ENCODE measurements at regions not wholly inside any gene's neighbourhood (a gene's known extent, or its start where the extent isn't known, plus 50 kb on each side); places are given as distances from the start of the nearest gene placed in this dataset.
"Not testable (repeated sequence)": the region's sequence is repeated elsewhere in the genome, so short reads cannot be mapped to it uniquely, and the experiment has no call there.

GRCh38 chrX:140092121-140092520, 126.8 kb upstream of the CXorf66 start:
- Mint-ChIP-seq H3K9me3 (no peaks in the 10 kb centered on the region), H3K4me3 (no peak overlapping the region), H3K36me3 (ENCODE audit: low read depth) (no peaks in the 10 kb centered on the region), H3K4me1 (no peaks in the 10 kb centered on the region), H3K27ac (no peak overlapping the region), H3K27me3 (peaks cover 14% of the 10 kb centered on the region)
- ATAC-seq, result no peak
- no peak for DNase-seq

- Mint-ChIP-seq H3K36me3 (ENCODE audit: low read depth) (no peaks in the 10 kb centered on the region), H3K4me3 (no peak overlapping the region), H3K9me3 (no peaks in the 10 kb centered on the region), H3K27me3 (peaks cover 17% of the 10 kb centered on the region), H3K4me1 (no peaks in the 10 kb centered on the region), H3K27ac (no peak overlapping the region)
- peak; percentile 54 for ATAC-seq
- DNase-seq, result peak; percentile 2
Measured at GRCh38 chrX:140091125-140091886, 126.0 kb upstream of the CXorf66 start.

GRCh38 chrX:140090800-140091124, 125.4 kb upstream of the CXorf66 start:
- peaks cover 17% of the 10 kb centered on the region for H3K27me3 Mint-ChIP-seq
- H3K9me3 Mint-ChIP-seq, result no peaks in the 10 kb centered on the region
- ATAC-seq, result no peak
- H3K4me1 Mint-ChIP-seq, result no peaks in the 10 kb centered on the region
- DNase-seq, result no peak
- no peak overlapping the region for H3K4me3 Mint-ChIP-seq
- H3K36me3 Mint-ChIP-seq (ENCODE audit: low read depth), result no peaks in the 10 kb centered on the region
- H3K27ac Mint-ChIP-seq, result no peak overlapping the region

- H3K4me3 Mint-ChIP-seq, result no peak overlapping the region
- no peak overlapping the region for H3K27ac Mint-ChIP-seq
- ATAC-seq, result no peak
- DNase-seq, result no peak
- no peaks in the 10 kb centered on the region for H3K36me3 Mint-ChIP-seq (ENCODE audit: low read depth)
- H3K4me1 Mint-ChIP-seq, result no peaks in the 10 kb centered on the region
- peaks cover 21% of the 10 kb centered on the region for H3K27me3 Mint-ChIP-seq
- no peaks in the 10 kb centered on the region for H3K9me3 Mint-ChIP-seq
Measured at GRCh38 chrX:140088438-140088837, 123.1 kb upstream of the CXorf66 start.

GRCh38 chrX:140087875-140088274, 122.6 kb upstream of the CXorf66 start:
- Mint-ChIP-seq H3K9me3 (no peaks in the 10 kb centered on the region), H3K27ac (no peak overlapping the region), H3K4me3 (no peak overlapping the region), H3K36me3 (ENCODE audit: low read depth) (no peaks in the 10 kb centered on the region), H3K27me3 (peaks cover 21% of the 10 kb centered on the region), H3K4me1 (no peaks in the 10 kb centered on the region)
- DNase-seq (no peak), ATAC-seq (no peak)

GRCh38 chrX:140086691-140087090, 121.4 kb upstream of the CXorf66 start:
- no peak overlapping the region for H3K27ac Mint-ChIP-seq
- no peak for ATAC-seq
- no peaks in the 10 kb centered on the region for H3K36me3 Mint-ChIP-seq (ENCODE audit: low read depth)
- no peak overlapping the region for H3K4me3 Mint-ChIP-seq
- DNase-seq, result no peak
- no peaks in the 10 kb centered on the region for H3K4me1 Mint-ChIP-seq
- no peaks in the 10 kb centered on the region for H3K9me3 Mint-ChIP-seq
- peaks cover 18% of the 10 kb centered on the region for H3K27me3 Mint-ChIP-seq

- not testable (repeated sequence) for H3K4me1 Mint-ChIP-seq; H3K36me3 Mint-ChIP-seq (ENCODE audit: low read depth); H3K4me3 Mint-ChIP-seq; H3K9me3 Mint-ChIP-seq; H3K27ac Mint-ChIP-seq; H3K27me3 Mint-ChIP-seq; ATAC-seq; DNase-seq
Measured at GRCh38 chrX:140074851-140075250, 109.5 kb upstream of the CXorf66 start.

GRCh38 chrX:140071037-140071436, 105.7 kb upstream of the CXorf66 start:
- Mint-ChIP-seq H3K9me3 (no peaks in the 10 kb centered on the region), H3K27ac (no peak overlapping the region), H3K27me3 (no peaks in the 10 kb centered on the region), H3K36me3 (ENCODE audit: low read depth) (no peaks in the 10 kb centered on the region), H3K4me1 (no peaks in the 10 kb centered on the region), H3K4me3 (no peak overlapping the region)
- DNase-seq (no peak), ATAC-seq (no peak)

GRCh38 chrX:140065961-140066662, 100.8 kb upstream of the CXorf66 start:
- Mint-ChIP-seq H3K4me1 (no peaks in the 10 kb centered on the region), H3K36me3 (ENCODE audit: low read depth) (no peaks in the 10 kb centered on the region), H3K9me3 (no peaks in the 10 kb centered on the region), H3K4me3 (no peak overlapping the region), H3K27me3 (no peaks in the 10 kb centered on the region), H3K27ac (no peak overlapping the region)
- ATAC-seq, result no peak
- no peak for DNase-seq

GRCh38 chrX:140064993-140065392, 99.7 kb upstream of the CXorf66 start:
- Mint-ChIP-seq H3K36me3 (ENCODE audit: low read depth) (no peaks in the 10 kb centered on the region), H3K4me3 (no peak overlapping the region), H3K27ac (no peak overlapping the region), H3K27me3 (no peaks in the 10 kb centered on the region), H3K9me3 (no peaks in the 10 kb centered on the region), H3K4me1 (no peaks in the 10 kb centered on the region)
- DNase-seq (no peak), ATAC-seq (no peak)

- DNase-seq, result peak; percentile 51
- H3K4me3 Mint-ChIP-seq, result no peak overlapping the region
- peaks cover 5% of the 10 kb centered on the region for H3K27me3 Mint-ChIP-seq
- H3K27ac Mint-ChIP-seq, result no peak overlapping the region
- ATAC-seq, result peak; percentile 75
- H3K4me1 Mint-ChIP-seq, result no peaks in the 10 kb centered on the region
- no peaks in the 10 kb centered on the region for H3K9me3 Mint-ChIP-seq
- H3K36me3 Mint-ChIP-seq (ENCODE audit: low read depth), result no peaks in the 10 kb centered on the region
Measured at GRCh38 chrX:140057001-140057411, 91.7 kb upstream of the CXorf66 start.

- H3K4me1 Mint-ChIP-seq, result no peaks in the 10 kb centered on the region
- no peak overlapping the region for H3K4me3 Mint-ChIP-seq
- no peak for ATAC-seq
Measured at GRCh38 chrX:140053846-140054245, 88.5 kb upstream of the CXorf66 start.

GRCh38 chrX:140050906-140051305, 85.6 kb upstream of the CXorf66 start:
- no peaks in the 10 kb centered on the region for H3K4me1 Mint-ChIP-seq
- H3K27me3 Mint-ChIP-seq, result no peaks in the 10 kb centered on the region
- H3K9me3 Mint-ChIP-seq, result no peaks in the 10 kb centered on the region
- no peaks in the 10 kb centered on the region for H3K36me3 Mint-ChIP-seq (ENCODE audit: low read depth)
- DNase-seq (no peak), ATAC-seq (no peak)
- no peak overlapping the region for H3K27ac Mint-ChIP-seq
- no peak overlapping the region for H3K4me3 Mint-ChIP-seq

More at GRCh38 chrX:140053846-140054245, 88.5 kb upstream of the CXorf66 start:
- Mint-ChIP-seq H3K27me3 (peaks cover 5% of the 10 kb centered on the region), H3K36me3 (ENCODE audit: low read depth) (no peaks in the 10 kb centered on the region), H3K27ac (no peak overlapping the region), H3K9me3 (no peaks in the 10 kb centered on the region)
- no peak for DNase-seq

- Mint-ChIP-seq H3K9me3 (peaks cover 6% of the 10 kb centered on the region), H3K4me3 (no peak overlapping the region), H3K27ac (no peak overlapping the region), H3K36me3 (ENCODE audit: low read depth) (no peaks in the 10 kb centered on the region), H3K4me1 (no peaks in the 10 kb centered on the region), H3K27me3 (no peaks in the 10 kb centered on the region)
- ATAC-seq (no peak), DNase-seq (no peak)
Measured at GRCh38 chrX:140040386-140040785, 75.1 kb upstream of the CXorf66 start.

GRCh38 chrX:140038842-140039241, 73.5 kb upstream of the CXorf66 start:
- ATAC-seq (no peak), DNase-seq (no peak)
- no peak overlapping the region for H3K4me3 Mint-ChIP-seq
- no peaks in the 10 kb centered on the region for H3K4me1 Mint-ChIP-seq
- H3K36me3 Mint-ChIP-seq (ENCODE audit: low read depth), result no peaks in the 10 kb centered on the region
- peaks cover 6% of the 10 kb centered on the region for H3K9me3 Mint-ChIP-seq
- H3K27me3 Mint-ChIP-seq, result no peaks in the 10 kb centered on the region
- H3K27ac Mint-ChIP-seq, result no peak overlapping the region

Data from activated naive CD8-positive, alpha-beta T cell treated with anti-CD3 and anti-CD28 coated beads, Interleukin-2, amount 50 U/mL, for 24 hours (primary cell).